Chondrocyte (in vitro differentiated cells): ENCODE measurements at regions not wholly inside any gene's neighbourhood (a gene's known extent, or its start where the extent isn't known, plus 50 kb on each side); places are given as distances from the start of the nearest gene placed in this dataset.

Experiments
- DNase-seq: peaks from one replicate; pipeline ENCODE4 v3.0.0; 2021; ENCODE audit warnings: mixed read lengths, low spot score
- H3K27ac Mint-ChIP-seq: one replicate; pipeline ENCODE4 v1.8.0; 2021; ENCODE audit warnings: mild to moderate bottlenecking, moderate library complexity, mixed read lengths; ENCODE audit not compliant: unreplicated experiment
- H3K27me3 Mint-ChIP-seq: 2 replicates; pipeline ENCODE4 v1.8.0; 2021; ENCODE audit warnings: low read depth, mixed read lengths
- H3K36me3 Mint-ChIP-seq: 2 replicates; pipeline ENCODE4 v1.8.0; 2021; ENCODE audit warnings: low read depth, mixed read lengths
- H3K4me1 Mint-ChIP-seq: 2 replicates; pipeline ENCODE4 v1.8.0; 2021; ENCODE audit warnings: low read depth, mild to moderate bottlenecking, mixed read lengths
- H3K4me3 Mint-ChIP-seq: one replicate; pipeline ENCODE4 v1.8.0; 2021; ENCODE audit warnings: mild to moderate bottlenecking, moderate library complexity, mixed read lengths; ENCODE audit not compliant: unreplicated experiment
- H3K9me3 Mint-ChIP-seq: 2 replicates; pipeline ENCODE4 v1.8.0; 2021; ENCODE audit warnings: low read depth, mixed read lengths
- CTCF ChIP-seq: fragments of 200-600 bp; sonication (generic); IDR thresholded peaks from 2 replicates; pipeline ENCODE4 v1.5.0; 2021; ENCODE audit warnings: antibody characterized with exemption, mild to moderate bottlenecking, moderate library complexity

DNA sequence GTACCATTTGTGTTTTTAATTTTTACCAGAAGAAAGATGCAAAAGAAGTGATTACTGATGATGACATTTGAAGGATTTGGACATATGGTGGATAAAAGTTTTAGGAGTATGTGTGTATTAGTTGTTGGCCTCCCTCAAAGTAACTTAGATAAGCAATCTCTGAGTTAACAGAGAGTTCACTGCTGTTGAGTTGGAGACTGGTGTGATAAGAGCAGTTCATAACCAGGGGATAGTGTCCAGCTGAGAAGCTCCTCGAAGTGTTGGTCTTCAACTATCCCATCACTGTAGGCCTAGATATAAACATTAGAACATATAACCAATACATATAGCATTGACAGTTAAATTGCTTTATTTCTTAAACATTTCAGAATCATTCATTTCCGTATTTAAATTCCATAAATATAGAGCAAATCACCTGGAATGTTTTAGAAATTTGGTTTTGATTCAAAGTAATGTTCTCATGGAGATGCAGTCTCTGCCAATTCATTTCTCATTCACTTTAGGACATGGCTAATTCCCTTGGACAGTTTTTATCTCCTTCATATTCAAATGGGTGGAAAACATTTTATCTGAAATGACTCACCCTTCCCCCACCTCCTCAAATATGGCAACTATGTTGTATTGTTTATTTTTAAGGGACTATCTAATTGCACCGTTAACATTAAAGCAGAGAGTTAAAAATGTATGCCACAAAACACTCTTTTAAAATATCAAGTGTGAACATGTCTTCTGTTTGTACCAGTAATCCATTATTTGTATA, 136.8 kb upstream of the SLC4A4 start:
- no peak for DNase-seq
- H3K9me3 Mint-ChIP-seq: no peaks in the 10 kb centered on the region
- H3K4me3 Mint-ChIP-seq: no peak overlapping the region
- no peak for TF ChIP-seq CTCF
- no peak overlapping the region for H3K27ac Mint-ChIP-seq
- peaks cover 3% of the 10 kb centered on the region for H3K4me1 Mint-ChIP-seq
- H3K36me3 Mint-ChIP-seq: no peaks in the 10 kb centered on the region
- H3K27me3 Mint-ChIP-seq: no peaks in the 10 kb centered on the region

- Mint-ChIP-seq H3K4me1 (peaks cover 9% of the 10 kb centered on the region), H3K36me3 (no peaks in the 10 kb centered on the region), H3K27me3 (no peaks in the 10 kb centered on the region), H3K4me3 (no peak overlapping the region), H3K9me3 (no peaks in the 10 kb centered on the region), H3K27ac (no peak overlapping the region)
- TF ChIP-seq CTCF: no peak
- no peak for DNase-seq
These were observed 136.1 kb upstream of the SLC4A4 start for GRCh38 chr4:71202705-71203104.

DNA sequence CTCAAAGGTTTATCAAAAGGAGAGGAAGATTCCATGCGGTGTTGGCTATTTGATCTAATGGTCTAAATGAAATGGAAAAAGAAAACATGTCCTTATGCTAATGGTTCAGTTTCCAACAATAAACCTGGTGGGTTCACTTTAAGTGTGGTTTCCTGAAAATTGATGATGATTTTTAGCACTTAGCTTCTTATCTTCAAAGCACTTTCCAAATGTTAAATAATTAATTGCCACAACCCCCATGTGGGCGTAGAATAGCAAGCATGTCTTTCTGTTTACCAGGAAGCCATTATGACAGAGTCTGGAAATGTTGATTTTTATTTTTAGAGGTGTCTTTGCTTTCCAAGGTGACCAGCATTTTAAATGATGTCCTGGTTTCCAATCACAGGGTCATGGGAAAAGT, 134.8 kb upstream of the SLC4A4 start:
- no peak for DNase-seq
- no peaks in the 10 kb centered on the region for H3K36me3 Mint-ChIP-seq
- no peak overlapping the region for H3K4me3 Mint-ChIP-seq
- no peaks in the 10 kb centered on the region for H3K27me3 Mint-ChIP-seq
- peaks cover 15% of the 10 kb centered on the region for H3K4me1 Mint-ChIP-seq
- H3K27ac Mint-ChIP-seq: no peak overlapping the region
- TF ChIP-seq CTCF: no peak
- H3K9me3 Mint-ChIP-seq: no peaks in the 10 kb centered on the region

DNA sequence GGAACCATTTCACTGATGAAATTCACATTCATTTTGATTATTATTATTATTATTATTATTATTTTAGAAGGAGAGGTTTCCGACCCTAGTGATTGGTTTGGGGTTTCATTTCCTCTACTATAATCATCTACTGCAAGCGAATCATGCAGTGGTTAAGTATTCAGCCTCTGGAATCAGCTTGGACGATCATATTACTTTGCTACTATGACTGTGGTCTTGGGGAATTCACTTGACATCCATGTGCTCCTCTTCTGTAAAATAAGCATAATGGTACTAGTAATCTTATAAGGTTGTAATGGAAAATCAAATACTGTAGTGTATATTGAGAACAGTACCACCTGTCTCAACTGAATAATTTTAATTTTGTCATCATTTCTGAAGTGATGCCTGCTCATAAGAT, 132.1 kb upstream of the SLC4A4 start:
- H3K9me3 Mint-ChIP-seq: no peaks in the 10 kb centered on the region
- no peak for DNase-seq

DNA sequence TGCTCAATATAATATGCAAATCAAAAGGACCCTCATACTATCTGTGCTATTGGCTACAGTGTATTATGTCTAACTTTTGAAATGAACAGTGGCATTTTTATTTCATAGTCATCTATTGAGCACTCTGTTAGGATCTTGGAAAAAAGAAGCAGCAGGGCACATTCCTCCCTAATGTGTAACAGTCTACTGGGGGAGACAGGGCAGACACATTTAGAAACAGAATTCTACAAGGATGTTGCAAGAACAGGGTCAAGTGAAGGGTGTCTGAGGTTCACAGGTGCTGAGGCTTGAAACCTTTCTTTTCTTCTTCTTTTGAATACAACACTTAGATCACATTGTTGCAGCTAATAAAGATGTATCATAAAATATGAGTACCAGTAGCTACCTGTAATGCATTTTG, 129.7 kb upstream of the SLC4A4 start:
- Mint-ChIP-seq H3K4me3 (no peak overlapping the region), H3K4me1 (peaks cover 50% of the 10 kb centered on the region), H3K36me3 (no peaks in the 10 kb centered on the region), H3K27me3 (no peaks in the 10 kb centered on the region), H3K9me3 (peaks cover 4% of the 10 kb centered on the region), H3K27ac (peak overlapping the region; percentile 52)
- no peak for TF ChIP-seq CTCF
- DNase-seq: no peak

More for the DNA sequence above, 132.1 kb upstream of the SLC4A4 start:
- TF ChIP-seq CTCF: no peak
- Mint-ChIP-seq H3K27me3 (no peaks in the 10 kb centered on the region), H3K4me3 (no peak overlapping the region), H3K4me1 (peaks cover 42% of the 10 kb centered on the region), H3K27ac (no peak overlapping the region), H3K36me3 (no peaks in the 10 kb centered on the region)
